ENCODE measurements at regions not wholly inside any gene's neighbourhood (a gene's known extent, or its start where the extent isn't known, plus 50 kb on each side); places are given as distances from the start of the nearest gene placed in this dataset.

GRCh38 chr3:68458581-68458980 is 473.8 kb downstream of the TAFA4 start:
- DNase-seq, result no peak

- no peak for DNase-seq
Measured at GRCh38 chr3:68448510-68449383, 483.6 kb downstream of the TAFA4 start.

GRCh38 chr3:68447885-68448284 is 484.5 kb downstream of the TAFA4 start:
- DNase-seq, result no peak

DNA sequence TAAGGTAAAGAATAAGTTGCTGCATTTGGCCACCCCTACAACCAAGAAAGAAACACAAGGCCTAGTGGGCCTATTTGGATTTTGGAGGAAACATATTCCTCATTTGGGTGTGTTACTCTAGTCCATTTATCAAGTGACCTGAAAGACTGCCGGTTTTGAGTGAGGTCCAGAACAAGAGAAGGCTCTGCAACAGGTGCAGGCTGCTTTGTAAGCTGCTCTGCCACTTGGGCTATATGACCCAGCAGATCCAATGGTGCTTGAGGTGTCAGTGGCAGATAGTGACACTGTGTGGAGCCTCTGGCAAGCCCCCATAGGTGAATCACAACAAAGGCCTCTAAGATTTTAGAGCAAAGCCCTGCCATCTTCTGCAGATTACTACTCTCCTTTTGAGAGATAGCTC is 491.3 kb downstream of the TAFA4 start:
- no peak for DNase-seq

GRCh38 chr3:68436619-68437401 is 495.5 kb downstream of the TAFA4 start:
- no peak for DNase-seq

GRCh38 chr3:68428495-68428894 is 503.9 kb downstream of the TAFA4 start:
- DNase-seq, result no peak

DNA sequence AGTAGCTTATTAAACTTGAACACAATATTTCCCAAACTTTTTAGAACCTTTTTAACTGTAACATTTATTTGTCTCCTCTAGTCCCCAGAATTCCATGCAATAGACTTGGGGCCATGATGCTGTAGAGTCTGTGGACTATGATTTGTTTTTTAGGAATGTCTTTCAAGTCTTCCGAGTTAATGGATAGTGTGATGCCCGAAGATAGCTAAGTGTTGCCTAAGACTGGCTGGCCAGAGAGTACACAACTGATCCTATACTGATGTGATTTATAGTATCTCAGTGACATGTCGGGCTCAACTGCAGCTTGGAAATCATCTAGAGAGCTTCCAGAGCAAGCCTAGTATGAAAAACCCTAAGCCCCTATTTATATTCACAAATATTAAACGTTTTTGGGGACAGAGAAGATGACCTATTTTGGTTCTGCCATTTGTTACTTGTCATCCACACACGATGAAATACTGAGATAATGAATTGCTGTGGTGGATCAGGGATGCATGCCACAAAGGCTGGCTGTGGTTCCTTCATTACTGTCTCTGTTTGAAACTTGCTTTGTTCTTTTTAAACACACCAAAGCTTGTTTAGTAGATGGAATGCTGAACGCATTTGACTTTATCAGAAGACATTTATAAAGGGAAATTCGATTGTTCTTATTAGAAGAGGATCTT is 507.4 kb downstream of the TAFA4 start:
- DNase-seq, result no peak

DNA sequence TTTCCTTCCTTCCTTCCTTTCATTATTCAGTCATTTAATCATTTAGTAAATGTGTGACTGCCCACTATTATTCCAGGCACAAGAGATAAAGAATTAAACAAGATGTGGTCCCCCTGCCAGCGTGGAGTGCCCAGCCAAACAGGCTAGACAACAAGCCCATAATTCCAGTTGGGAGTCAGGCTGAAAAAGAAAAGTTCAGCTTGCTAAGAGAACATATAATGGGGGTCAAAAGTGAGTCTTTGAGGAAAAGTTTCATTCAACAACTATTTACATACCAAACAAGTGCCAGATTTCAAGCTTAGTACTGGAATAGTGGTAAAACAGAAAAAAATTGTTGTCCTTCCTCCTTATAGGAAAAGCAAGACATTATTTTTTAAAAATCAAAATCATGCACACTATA is 523.7 kb downstream of the TAFA4 start:
- no peak for DNase-seq

DNA sequence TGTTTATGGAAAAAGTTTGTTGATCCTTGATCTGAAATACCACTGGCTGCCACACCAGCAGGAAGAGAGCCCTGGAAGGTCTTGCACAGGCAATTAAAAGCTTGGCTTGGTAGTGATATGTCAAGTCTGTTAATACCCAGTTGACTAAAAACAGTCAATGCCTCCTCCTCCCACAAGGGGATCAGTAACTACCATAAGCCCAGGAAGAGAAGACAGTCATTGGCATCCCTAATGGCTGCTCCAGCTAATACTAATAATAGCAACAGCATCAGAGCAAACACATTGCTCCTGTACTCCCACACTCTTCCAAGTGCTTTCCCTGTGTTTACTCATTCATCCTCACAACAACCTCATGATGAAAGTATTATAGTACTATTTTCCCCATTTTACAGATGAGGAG is 528.6 kb downstream of the TAFA4 start:
- DNase-seq, result no peak

DNA sequence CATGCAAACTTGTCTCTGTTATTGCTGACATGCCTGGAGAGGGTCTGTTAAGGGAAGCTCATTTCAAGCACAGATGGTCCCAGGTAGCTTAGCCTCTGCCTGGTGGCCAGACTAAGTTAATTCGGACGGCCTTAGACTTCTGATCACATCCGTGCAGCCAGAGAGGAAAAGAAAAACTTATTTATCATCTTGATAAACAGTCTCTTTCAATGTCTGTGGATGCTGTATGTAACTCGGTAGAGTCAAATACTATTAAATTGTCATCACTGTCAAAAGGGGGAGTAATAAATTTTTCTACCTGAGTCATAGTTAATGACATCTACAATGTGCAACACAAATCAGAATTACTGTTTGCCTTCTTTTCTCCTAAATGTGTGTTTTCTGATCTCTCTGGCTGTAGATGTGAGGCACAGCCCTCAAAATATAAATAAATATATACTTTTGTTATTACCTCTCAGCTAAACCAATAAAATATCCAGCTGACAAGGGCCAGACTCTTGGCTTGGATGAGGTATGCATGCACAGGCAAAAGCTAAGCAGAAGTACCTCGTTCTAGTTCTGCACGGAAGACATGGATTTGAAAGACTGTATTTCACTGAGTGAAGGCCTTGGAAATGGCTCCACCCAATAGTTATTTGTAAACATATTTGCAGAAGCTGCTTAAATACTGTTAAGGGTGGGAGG is 530.0 kb downstream of the TAFA4 start:
- no peak for DNase-seq

GRCh38 chr3:68378631-68379030 is 553.7 kb downstream of the TAFA4 start:
- no peak for DNase-seq

- DNase-seq, result no peak
Measured at GRCh38 chr3:68373727-68374126, 558.6 kb downstream of the TAFA4 start.

GRCh38 chr3:68363796-68364195 is 568.6 kb downstream of the TAFA4 start:
- no peak for DNase-seq

- DNase-seq, result no peak
Measured at GRCh38 chr3:68360492-68360891, 571.9 kb downstream of the TAFA4 start.

- DNase-seq, result no peak
Measured at GRCh38 chr3:68345781-68346180, 586.6 kb downstream of the TAFA4 start.

GRCh38 chr3:68342426-68342825 is 589.9 kb downstream of the TAFA4 start:
- no peak for DNase-seq

DNA sequence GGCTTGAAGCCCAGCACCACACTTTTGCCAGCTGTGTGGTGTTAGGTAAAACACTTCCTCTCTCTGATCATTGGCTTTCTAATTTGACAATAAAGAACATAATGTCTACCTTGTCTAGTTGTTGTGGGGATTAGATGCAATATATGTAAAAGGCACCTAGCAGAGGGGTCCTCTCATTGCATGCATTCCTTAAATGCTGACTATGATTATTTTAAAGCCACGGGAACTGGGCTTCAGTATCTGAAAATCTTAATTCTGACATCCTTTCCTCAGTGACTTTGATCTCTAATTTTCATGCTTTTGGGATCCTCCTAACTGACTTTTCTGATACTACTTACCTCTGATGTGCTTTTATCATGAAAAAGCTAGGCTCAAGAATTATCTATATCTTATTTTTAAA is 596.3 kb downstream of the TAFA4 start:
- DNase-seq, result no peak

DNA sequence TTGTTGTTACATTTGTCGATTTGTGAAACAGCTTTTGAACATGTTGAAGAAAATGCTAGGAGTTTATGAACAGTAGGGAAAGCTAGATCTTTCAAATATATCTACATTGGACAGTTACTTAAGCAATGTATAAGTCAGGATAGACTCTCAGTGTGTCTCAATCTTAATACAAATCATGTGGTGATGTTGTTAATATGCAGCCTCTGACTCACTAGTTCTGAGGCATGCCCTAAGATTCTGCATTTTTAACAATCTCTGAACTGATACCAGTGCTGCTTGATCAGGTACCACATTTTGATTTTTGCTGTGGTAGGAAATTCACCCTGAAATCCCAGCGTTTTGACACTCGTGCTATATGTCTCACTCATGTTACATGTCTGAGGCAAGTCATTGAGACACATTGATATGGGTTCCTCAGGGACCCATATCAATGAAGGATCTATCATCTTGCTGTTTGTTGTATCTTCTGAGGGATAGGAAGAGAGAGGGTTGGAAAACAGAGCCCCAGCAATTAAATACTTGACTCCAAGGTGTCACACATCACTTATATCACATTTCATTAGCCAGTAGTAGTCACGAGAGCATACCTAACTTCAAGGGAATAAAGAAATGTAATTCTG is 597.9 kb downstream of the TAFA4 start:
- DNase-seq, result no peak

GRCh38 chr3:68328049-68328448 is 604.3 kb downstream of the TAFA4 start:
- no peak for DNase-seq

- DNase-seq, result no peak
Measured at GRCh38 chr3:68315964-68316363, 616.4 kb downstream of the TAFA4 start.

- no peak for DNase-seq
Measured at GRCh38 chr3:68315546-68315945, 616.8 kb downstream of the TAFA4 start.

DNA sequence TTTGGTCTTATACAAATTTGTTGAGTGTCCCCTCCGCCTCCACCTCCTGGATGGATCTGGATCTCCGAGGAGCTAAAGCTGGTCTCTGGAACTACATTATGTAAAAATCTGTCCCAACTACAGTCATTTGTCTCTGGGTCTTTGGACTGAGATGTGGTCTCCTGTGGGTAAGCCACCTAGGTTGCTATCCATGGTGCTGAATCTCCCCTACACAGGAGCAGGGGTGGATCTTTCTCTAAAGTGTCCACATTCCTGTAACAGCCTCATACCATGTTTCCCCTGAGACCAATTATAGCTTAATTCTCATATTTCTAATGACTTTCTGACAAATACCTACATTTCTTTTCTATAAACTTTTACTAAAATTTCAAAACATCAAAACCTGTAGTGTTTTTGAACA is 625.8 kb downstream of the TAFA4 start:
- peak; percentile 4 for DNase-seq

DNA sequence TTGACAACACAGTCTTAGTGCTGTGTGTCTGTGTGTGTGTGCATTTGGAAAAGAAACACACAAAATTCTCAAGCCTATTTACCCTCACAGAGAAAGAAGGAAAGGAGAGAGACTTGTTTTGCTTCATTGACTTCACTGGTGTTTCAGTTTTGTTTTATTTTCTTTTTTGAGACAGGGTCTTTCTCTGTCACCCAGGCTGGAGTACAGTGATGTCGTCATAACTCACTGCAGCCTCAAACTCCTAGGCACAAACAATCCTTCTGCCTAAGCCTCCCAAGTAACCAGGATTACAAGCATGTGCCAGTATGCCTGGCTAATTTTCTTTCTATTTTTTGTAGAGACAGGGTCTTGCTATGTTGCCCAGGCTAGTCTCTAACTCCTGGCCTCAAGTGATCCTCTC is 636.9 kb downstream of the TAFA4 start:
- no peak for DNase-seq

Data from CD4-positive, alpha-beta T cell treated with Interleukin-17A for 4 hours (primary cell).